ENCODE measurements at regions not wholly inside any gene's neighbourhood (a gene's known extent, or its start where the extent isn't known, plus 50 kb on each side); places are given as distances from the start of the nearest gene placed in this dataset.

- CTCF ChIA-PET, result no interaction called here
These were observed 1096.9 kb upstream of the SEMA6A start for GRCh38 chr5:117671551-117671950.

More at GRCh38 chr5:117671551-117671950, 1096.9 kb upstream of the SEMA6A start:
- intact Hi-C loops (cut with micrococcal nuclease) (no loop called here), dilution Hi-C loops (cut with MboI; ENCODE audit: extremely low pct_ligation_motif_present, low sequenced_read_pairs) (no loop called here)
- Histone ChIP-seq H2AFZ (ENCODE audit: low read depth, low read length) (no peak overlapping the region), H3K36me3 (ENCODE audit: control insufficient read depth in 2 of 2, extremely low read depth in 1 of 2, insufficient read depth in 2 of 2, low read length in 2 of 2) (no peaks in the 10 kb centered on the region), H3K27me3 (ENCODE audit: control insufficient read depth in 2 of 2, insufficient read depth in 2 of 2, low read length in 2 of 2) (no peaks in the 10 kb centered on the region), H3K4me1 (ENCODE audit: control insufficient read depth, extremely low read depth, insufficient read depth, low read length) (no peaks in the 10 kb centered on the region), H3K9me1 (replicated peaks; ENCODE audit: control insufficient read depth, extremely low read depth, insufficient read depth, low read length) (no peaks in the 10 kb centered on the region), H3K9ac (replicated peaks; ENCODE audit: extremely low read depth, insufficient read depth, low read length) (no peak overlapping the region), H3K9me3 (replicated peaks; ENCODE audit: control insufficient read depth, insufficient read depth, low read length) (no peaks in the 10 kb centered on the region), H3K4me3 (replicated peaks in 1 of 3; ENCODE audit: insufficient read depth in 1 of 3, low read depth in 1 of 3, low read length in 3 of 3) (no peak overlapping the region), H3K4me2 (ENCODE audit: insufficient read depth, low read length) (no peak overlapping the region), H4K20me1 (replicated peaks; ENCODE audit: control insufficient read depth, extremely low read depth, insufficient read depth, low read length) (no peaks in the 10 kb centered on the region), H3K27ac (ENCODE audit: insufficient read depth, low read depth, low read length) (no peak overlapping the region), H3K79me2 (ENCODE audit: control insufficient read depth, insufficient read depth, low read length) (no peaks in the 10 kb centered on the region)
- POLR2A ChIA-PET, result no interaction called here
- no peak for TF ChIP-seq JUN (IDR thresholded peaks at IDR 0.05; ENCODE audit: borderline replicate concordance, insufficient read depth, insufficient read length, low read depth)
- no peak for TF ChIP-seq POLR2AphosphoS5 (IDR thresholded peaks at IDR 0.05; ENCODE audit: insufficient read depth, low read depth, low read length)
- TF ChIP-seq, protein P1, sequence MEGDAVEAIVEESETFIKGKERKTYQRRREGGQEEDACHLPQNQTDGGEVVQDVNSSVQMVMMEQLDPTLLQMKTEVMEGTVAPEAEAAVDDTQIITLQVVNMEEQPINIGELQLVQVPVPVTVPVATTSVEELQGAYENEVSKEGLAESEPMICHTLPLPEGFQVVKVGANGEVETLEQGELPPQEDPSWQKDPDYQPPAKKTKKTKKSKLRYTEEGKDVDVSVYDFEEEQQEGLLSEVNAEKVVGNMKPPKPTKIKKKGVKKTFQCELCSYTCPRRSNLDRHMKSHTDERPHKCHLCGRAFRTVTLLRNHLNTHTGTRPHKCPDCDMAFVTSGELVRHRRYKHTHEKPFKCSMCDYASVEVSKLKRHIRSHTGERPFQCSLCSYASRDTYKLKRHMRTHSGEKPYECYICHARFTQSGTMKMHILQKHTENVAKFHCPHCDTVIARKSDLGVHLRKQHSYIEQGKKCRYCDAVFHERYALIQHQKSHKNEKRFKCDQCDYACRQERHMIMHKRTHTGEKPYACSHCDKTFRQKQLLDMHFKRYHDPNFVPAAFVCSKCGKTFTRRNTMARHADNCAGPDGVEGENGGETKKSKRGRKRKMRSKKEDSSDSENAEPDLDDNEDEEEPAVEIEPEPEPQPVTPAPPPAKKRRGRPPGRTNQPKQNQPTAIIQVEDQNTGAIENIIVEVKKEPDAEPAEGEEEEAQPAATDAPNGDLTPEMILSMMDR (IDR thresholded peaks at IDR 0.05; ENCODE audit: extremely low read depth in 1 of 2, insufficient read depth in 1 of 2, low read depth in 1 of 2, low read length in 2 of 2), result no peak
- TF ChIP-seq POLR2A (IDR thresholded peaks at IDR 0.05; ENCODE audit: low read depth, low read length), result no peak
- TF ChIP-seq FOS (IDR thresholded peaks at IDR 0.05; ENCODE audit: borderline replicate concordance, insufficient read depth, low read length), result no peak
- TF ChIP-seq GATA2 (IDR thresholded peaks at IDR 0.05; ENCODE audit: insufficient read depth, insufficient read length, low read depth, low read length), result no peak
- no peak for TF ChIP-seq MYC (IDR thresholded peaks at IDR 0.05; ENCODE audit: low read depth, low read length)
- TF ChIP-seq, protein P2, sequence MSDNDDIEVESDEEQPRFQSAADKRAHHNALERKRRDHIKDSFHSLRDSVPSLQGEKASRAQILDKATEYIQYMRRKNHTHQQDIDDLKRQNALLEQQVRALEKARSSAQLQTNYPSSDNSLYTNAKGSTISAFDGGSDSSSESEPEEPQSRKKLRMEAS (IDR thresholded peaks at IDR 0.05; ENCODE audit: insufficient read depth, insufficient read length), result no peak
- TF ChIP-seq EZH2 (IDR thresholded peaks at IDR 0.05; ENCODE audit: borderline replicate concordance, low read depth, low read length, severe bottlenecking), result no peak
- BruUV-seq (replicated peaks), result no TSS peak
- FAIRE-seq (no peak), DNase-seq (ENCODE audit: low read depth, low spot score) (no peak)
